Mesodermal cell (in vitro differentiated cells): ENCODE measurements at regions not wholly inside any gene's neighbourhood (a gene's known extent, or its start where the extent isn't known, plus 50 kb on each side); places are given as distances from the start of the nearest gene placed in this dataset.

ENCODE experiments used
- H3K27ac ChIP-seq: 2 replicates; pipeline ENCODE4 v1.7.0; 2013; ENCODE audit warnings: mild to moderate bottlenecking, low read depth, low read length, moderate library complexity; ENCODE audit not compliant: severe bottlenecking
- H3K36me3 ChIP-seq: 2 replicates; pipeline ENCODE4 v1.7.1; 2013; ENCODE audit warnings: mild to moderate bottlenecking, low read length, moderate library complexity; ENCODE audit not compliant: control insufficient read depth, insufficient read depth
- H3K4me1 ChIP-seq: one replicate; pipeline ENCODE4 v1.7.1; 2013; ENCODE audit warnings: mild to moderate bottlenecking, low read length; ENCODE audit not compliant: insufficient read depth, control insufficient read depth, poor library complexity, severe bottlenecking
- H3K4me3 ChIP-seq: 2 replicates; pipeline ENCODE4 v1.7.0; 2013; ENCODE audit warnings: low read length, control low read depth, mild to moderate bottlenecking; ENCODE audit not compliant: insufficient read depth, poor library complexity, severe bottlenecking; ENCODE audit errors: extremely low read depth
- H3K9me3 ChIP-seq: 2 replicates; pipeline ENCODE4 v1.7.1; 2013; ENCODE audit warnings: mild to moderate bottlenecking, low read length, moderate library complexity; ENCODE audit not compliant: control insufficient read depth
- WGBS, 2 experiments: methylation state at CpG; one replicate each; pipeline ENCODE4 v1.1.5; 2013; ENCODE audit warnings: missing lambda C conversion rate in 2 of 2; ENCODE audit not compliant: insufficient coverage in 2 of 2; 5-methylcytosine and 5-hydroxymethylcytosine counted together

DNA sequence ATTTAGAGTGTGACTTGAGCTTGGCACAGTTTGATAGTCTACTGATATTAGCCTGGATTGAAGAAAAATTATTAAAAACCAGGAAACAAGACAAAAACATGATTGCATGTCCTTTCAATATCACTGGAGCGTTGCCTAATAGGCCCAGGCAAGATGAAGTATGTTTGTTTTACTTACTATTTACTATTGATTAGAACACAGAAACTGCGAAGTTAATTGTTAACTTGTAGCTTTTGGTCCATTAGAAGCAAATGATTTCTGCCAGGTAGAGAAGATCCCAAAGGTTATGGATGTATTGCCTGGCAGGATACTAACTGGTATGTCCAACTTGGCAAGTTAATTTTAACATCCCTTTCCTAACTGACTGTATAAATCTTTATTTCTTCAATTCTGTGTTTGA, 268.9 kb downstream of the ETNK1 start:
- H3K4me1 ChIP-seq: no peaks in the 10 kb centered on the region
- WGBS, 2 experiments: 80% methylated on average over 1 of the region's 2 CpGs; no CpG with 5 or more reads in 1 of the 2 experiments
- H3K27ac ChIP-seq: no peak overlapping the region
- no peaks in the 10 kb centered on the region for H3K9me3 ChIP-seq
- H3K4me3 ChIP-seq: no peak overlapping the region
- no peaks in the 10 kb centered on the region for H3K36me3 ChIP-seq

DNA sequence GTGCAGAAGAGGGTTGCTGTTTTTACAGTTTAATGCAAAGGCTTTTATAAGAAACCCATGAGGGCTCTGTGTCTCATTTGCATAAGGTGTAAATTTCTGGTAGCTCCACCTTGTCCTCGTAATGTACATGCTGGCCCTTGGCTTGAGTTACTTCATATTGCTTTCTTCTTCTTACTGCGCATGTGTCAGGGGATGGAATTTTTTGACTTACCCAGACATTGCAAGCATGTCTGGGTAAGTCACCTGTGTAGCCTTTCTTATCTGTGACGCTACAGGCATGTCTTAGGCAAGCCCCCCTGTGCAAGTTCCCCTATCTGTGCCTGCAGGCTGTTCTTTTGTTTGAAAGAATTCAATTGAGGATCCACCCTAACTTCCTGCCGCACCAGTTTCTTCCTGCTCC, 274.2 kb downstream of the ETNK1 start:
- Histone ChIP-seq H3K9me3 (no peaks in the 10 kb centered on the region), H3K4me1 (no peaks in the 10 kb centered on the region), H3K4me3 (no peak overlapping the region), H3K36me3 (no peaks in the 10 kb centered on the region), H3K27ac (no peak overlapping the region)
- WGBS, 2 experiments: 79 to 95% methylated on average over 2 to 3 of the region's 4 CpGs

DNA sequence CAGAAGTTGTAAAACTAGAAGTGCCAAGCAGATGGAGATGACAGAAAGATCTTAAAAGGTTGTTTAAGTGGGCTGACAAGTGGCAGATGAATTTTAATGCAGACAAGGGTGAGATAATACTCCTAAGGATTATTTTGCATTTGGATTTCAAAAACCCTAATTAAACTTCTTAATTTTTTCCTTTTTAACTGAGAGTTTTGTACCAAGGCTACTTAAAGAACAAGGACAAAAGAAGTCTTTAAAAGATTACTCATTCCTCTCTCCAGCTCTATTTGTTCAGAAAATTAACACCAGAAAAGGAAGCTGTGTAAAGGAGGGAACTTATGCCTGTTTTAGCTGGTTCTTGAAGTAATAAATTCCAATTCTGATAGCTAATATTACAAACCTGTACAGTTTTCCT, 275.4 kb downstream of the ETNK1 start:
- Histone ChIP-seq H3K27ac (no peak overlapping the region), H3K9me3 (no peaks in the 10 kb centered on the region), H3K4me3 (no peak overlapping the region), H3K36me3 (no peaks in the 10 kb centered on the region), H3K4me1 (no peaks in the 10 kb centered on the region)

DNA sequence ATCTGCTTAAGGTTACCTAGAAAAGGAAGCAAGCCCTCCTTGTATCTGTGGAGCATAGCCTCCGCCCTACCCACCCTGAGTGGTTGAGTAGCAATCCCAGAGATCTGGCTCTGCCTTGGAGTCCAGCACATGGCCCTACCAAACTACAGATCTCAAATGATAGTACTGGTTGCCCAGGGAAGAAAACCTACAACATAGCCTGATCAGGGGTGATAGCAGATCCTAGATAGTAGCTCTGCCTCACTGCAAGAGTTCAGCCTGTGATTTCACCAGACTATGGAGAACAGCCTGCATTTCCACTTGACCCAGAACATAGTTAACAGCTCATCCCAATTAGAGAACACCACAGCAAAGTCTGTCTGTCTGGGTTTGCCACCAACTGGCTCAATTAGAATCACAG, 279.5 kb downstream of the ETNK1 start:
- WGBS, 2 experiments: 80% methylated on average over 1 of the region's 1 CpG; no CpG with 5 or more reads in 1 of the 2 experiments
- H3K36me3 ChIP-seq: no peaks in the 10 kb centered on the region
- H3K9me3 ChIP-seq: no peaks in the 10 kb centered on the region
- no peaks in the 10 kb centered on the region for H3K4me1 ChIP-seq
- no peak overlapping the region for H3K4me3 ChIP-seq
- no peak overlapping the region for H3K27ac ChIP-seq

DNA sequence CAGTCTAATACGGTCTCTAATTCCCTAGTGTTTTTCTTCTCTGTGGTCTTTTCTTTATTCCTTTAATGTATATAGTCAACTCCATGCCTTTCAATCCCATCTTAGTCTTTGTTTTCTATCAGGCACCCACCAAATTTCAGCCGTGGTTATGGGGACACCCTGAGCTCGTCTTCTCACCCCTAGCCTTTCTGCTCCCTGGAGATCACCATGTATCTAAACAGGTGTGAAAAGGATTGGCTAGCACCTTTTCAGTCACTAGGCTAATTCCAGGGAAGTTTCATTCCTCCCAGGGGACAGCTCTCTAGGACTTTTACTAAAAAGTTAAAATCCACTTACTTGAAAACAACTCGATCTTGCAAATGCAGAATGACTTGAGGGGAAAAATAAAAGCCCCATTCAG, 291.3 kb downstream of the ETNK1 start:
- Histone ChIP-seq H3K36me3 (no peaks in the 10 kb centered on the region), H3K4me3 (no peak overlapping the region), H3K9me3 (no peaks in the 10 kb centered on the region), H3K27ac (no peak overlapping the region), H3K4me1 (no peaks in the 10 kb centered on the region)
- 68% methylated on average over 2 of the region's 4 CpGs; no CpG with 5 or more reads in 1 of the 2 experiments for WGBS, 2 experiments

DNA sequence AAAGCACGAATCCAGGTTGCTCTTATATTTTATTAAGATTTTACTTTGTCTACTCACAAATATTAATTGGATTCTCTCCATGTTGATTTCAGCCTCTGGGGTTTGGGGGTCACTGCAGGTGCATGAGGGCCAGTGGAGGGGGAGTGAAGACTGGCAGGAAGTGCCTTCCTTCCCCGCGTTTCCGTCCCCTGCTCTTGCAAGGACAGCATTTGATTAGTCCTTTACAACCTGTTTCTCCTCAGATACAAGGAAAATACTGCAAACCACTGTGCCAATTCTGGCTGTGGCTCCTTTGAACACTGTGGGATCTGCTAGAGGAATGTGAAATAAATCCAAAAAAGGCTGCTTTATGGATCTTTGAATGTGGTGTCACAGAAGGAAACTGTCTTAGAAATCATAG, 291.8 kb downstream of the ETNK1 start:
- Histone ChIP-seq H3K4me1 (no peaks in the 10 kb centered on the region), H3K9me3 (no peaks in the 10 kb centered on the region), H3K4me3 (no peak overlapping the region), H3K27ac (no peak overlapping the region), H3K36me3 (no peaks in the 10 kb centered on the region)
- WGBS, 2 experiments: 50% methylated on average over 2 of the region's 4 CpGs; no CpG with 5 or more reads in 1 of the 2 experiments

DNA sequence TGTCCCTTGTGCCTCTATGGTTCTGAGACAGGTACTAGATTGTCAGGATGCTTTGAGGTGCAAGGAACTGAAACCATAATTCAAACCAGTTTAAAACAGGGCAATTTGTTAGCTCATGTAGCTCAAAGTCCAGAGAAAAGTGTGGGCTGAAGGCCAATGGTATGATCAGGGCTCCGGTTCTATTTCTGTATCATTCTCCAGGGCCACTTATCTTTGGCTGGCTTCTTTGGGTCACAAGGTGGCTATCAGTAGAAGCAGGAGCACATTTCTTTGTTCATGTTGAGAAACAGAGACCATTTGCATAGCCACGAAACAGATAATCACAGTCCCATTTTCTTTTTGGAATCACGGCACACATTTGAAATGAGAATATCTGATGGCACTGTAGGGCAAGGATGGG, 294.9 kb downstream of the ETNK1 start:
- Histone ChIP-seq H3K36me3 (no peaks in the 10 kb centered on the region), H3K27ac (no peak overlapping the region), H3K4me1 (no peaks in the 10 kb centered on the region), H3K4me3 (no peak overlapping the region), H3K9me3 (no peaks in the 10 kb centered on the region)
- WGBS, 2 experiments: 91 to 93% methylated on average over 3 of the region's 3 CpGs

DNA sequence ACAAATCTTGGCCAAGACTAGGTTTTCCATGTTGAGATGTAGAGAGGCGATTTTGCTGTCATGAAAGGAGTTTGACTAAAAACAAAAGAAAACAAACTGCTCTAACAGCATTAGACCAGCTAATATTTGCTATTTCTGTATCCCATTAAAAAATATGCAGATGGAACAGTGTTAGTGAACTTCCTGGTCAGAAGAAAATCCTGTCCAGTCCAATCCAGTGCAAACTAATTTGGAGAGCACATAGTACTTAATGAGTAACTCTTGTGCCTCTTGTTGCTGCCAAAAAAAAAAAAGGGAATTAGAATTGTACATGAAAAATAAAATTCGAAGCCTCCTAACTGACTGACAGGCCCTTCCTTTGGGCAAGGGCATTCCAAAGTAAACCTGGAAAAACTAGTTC, 298.8 kb downstream of the ETNK1 start:
- Histone ChIP-seq H3K4me3 (no peak overlapping the region), H3K4me1 (no peaks in the 10 kb centered on the region), H3K36me3 (no peaks in the 10 kb centered on the region), H3K9me3 (no peaks in the 10 kb centered on the region), H3K27ac (no peak overlapping the region)
- 83% methylated on average over 1 of the region's 2 CpGs; no CpG with 5 or more reads in 1 of the 2 experiments for WGBS, 2 experiments

DNA sequence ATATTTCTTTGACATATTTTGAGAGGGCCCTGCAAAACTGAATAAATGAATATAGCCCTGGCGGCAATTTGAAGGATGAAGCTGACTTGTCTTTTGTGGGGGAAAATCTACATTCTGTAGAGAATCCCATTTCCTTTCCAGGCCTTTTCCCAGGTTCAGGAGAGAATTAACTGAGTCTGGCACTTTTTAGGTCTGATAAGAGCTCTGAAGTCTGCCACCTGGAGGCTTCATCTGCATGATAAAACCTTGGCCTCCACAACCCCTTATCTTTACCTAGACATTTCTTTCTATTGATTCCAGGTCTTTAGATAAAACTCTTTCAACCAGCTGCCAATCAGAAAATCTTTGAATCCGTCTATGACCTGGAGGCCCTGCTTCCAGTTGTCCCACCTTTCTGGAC, 299.4 kb downstream of the ETNK1 start:
- Histone ChIP-seq H3K36me3 (no peaks in the 10 kb centered on the region), H3K9me3 (no peaks in the 10 kb centered on the region), H3K27ac (no peak overlapping the region), H3K4me1 (no peaks in the 10 kb centered on the region), H3K4me3 (no peak overlapping the region)
- no CpG with 5 or more reads among the region's 2 CpGs for WGBS, 2 experiments

DNA sequence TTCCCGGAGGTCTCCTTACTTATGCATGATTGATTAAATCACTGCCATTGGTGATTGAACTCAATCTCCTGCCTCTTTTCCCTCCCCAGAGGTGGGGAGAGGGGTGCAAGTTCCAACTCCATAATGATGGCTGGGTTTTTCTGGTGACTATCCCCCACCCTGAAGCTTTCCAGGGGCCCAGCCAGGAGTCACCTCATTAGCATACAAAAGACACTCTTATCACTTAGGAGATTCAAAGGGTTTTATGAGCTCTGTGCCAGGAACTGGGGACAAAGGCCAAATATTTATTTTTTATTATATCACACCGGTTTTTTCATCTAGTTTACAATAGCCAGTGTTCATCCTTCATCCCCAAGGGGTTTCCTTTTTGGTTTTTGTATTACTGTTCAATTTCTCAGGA, 300.7 kb downstream of the ETNK1 start:
- no peaks in the 10 kb centered on the region for H3K4me1 ChIP-seq
- H3K4me3 ChIP-seq: no peak overlapping the region
- no CpG with 5 or more reads among the region's 2 CpGs for WGBS, 2 experiments
- no peaks in the 10 kb centered on the region for H3K9me3 ChIP-seq
- H3K27ac ChIP-seq: no peak overlapping the region
- no peaks in the 10 kb centered on the region for H3K36me3 ChIP-seq

DNA sequence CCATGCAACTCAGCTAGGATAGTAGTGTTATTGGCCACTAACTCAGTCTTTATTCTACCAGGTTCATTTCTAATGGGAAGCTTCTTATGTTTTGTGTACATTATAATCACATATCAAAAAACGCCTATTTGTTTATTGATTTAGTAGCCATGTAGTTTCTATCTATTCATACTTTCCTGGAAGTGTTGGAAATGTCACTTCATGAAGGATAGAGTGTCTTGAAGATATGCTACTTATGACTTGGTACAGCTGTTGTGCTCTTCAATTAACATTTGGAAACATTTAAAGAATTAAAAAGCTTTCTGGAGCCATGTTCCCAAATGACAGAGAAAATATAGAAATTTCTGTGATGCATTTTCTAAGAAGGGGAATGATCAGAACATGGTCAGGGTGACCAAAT, 307.5 kb downstream of the ETNK1 start:
- H3K27ac ChIP-seq: no peak overlapping the region
- WGBS, 2 experiments: no CpG with 5 or more reads among the region's 1 CpG
- H3K36me3 ChIP-seq: no peaks in the 10 kb centered on the region

DNA sequence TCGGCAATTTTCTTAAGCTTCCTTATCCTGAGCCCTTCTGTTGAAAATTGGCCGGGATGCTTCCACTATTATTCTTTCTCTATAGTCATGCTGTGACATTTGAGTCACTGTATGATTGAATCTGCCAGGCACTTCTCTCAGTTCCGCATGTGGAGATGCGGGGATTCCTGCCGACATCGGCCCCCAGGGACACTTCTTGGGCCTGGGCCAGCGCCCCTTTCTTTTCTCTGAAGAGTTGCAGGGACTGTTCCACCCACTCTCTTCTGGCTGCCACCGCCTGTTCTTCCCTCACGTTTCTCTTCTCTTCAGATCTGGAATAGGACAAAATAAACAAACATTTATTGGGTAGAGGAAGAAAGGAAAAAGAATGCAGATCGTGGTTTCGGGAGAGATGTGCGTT, 310.1 kb downstream of the ETNK1 start:
- H3K27ac ChIP-seq: no peak overlapping the region
- 78 to 81% methylated on average over 9 of the region's 12 CpGs for WGBS, 2 experiments
- no peaks in the 10 kb centered on the region for H3K4me1 ChIP-seq
- no peak overlapping the region for H3K4me3 ChIP-seq
- H3K36me3 ChIP-seq: no peaks in the 10 kb centered on the region
- no peaks in the 10 kb centered on the region for H3K9me3 ChIP-seq

More for the DNA sequence above, 307.5 kb downstream of the ETNK1 start:
- H3K4me3 ChIP-seq: no peak overlapping the region
- H3K9me3 ChIP-seq: no peaks in the 10 kb centered on the region
- H3K4me1 ChIP-seq: no peaks in the 10 kb centered on the region
